ENCODE measurements at regions not wholly inside any gene's neighbourhood (a gene's known extent, or its start where the extent isn't known, plus 50 kb on each side); places are given as distances from the start of the nearest gene placed in this dataset.

- Histone ChIP-seq H3K9me3 (ENCODE audit: control insufficient read depth, insufficient read depth, low read depth, low read length) (no peaks in the 10 kb centered on the region), H3K27me3 (ENCODE audit: control insufficient read depth, insufficient read depth, low read length) (no peaks in the 10 kb centered on the region), H3K4me2 (ENCODE audit: extremely low read depth, insufficient read depth, low read length) (no peak overlapping the region), H3K4me1 (ENCODE audit: control insufficient read depth, extremely low read depth, insufficient read depth, low read length) (no peaks in the 10 kb centered on the region), H3K4me3 (replicated peaks in 1 of 4; ENCODE audit: control extremely low read depth in 1 of 4, insufficient read depth in 1 of 4, low read depth in 3 of 4, low read length in 4 of 4) (no peak overlapping the region), H3K36me3 (ENCODE audit: control insufficient read depth, insufficient read depth, low read length) (no peaks in the 10 kb centered on the region), H4K20me1 (ENCODE audit: control insufficient read depth, extremely low read depth, insufficient read depth, low read length) (no peaks in the 10 kb centered on the region), H3K27ac (ENCODE audit: insufficient read depth, low read length) (no peak overlapping the region), H3K9ac (ENCODE audit: insufficient read depth, low read length) (no peak overlapping the region), H3K79me2 (ENCODE audit: control insufficient read depth, insufficient read depth, low read length) (no peaks in the 10 kb centered on the region), H2AFZ (ENCODE audit: low read length) (no peak overlapping the region)
- peak; percentile 27 to 80 for DNase-seq (ENCODE audit: low read depth in 2 of 2)
- TF ChIP-seq EZH2 (IDR thresholded peaks at IDR 0.05; ENCODE audit: low read length, missing control alignments) = no peak
- TF ChIP-seq CTCF (conservative IDR thresholded peaks at IDR 0.05 in 1 of 2, IDR thresholded peaks at IDR 0.05 in 1 of 2; ENCODE audit: low read depth in 1 of 2, low read length in 2 of 2) = no peak
Measured at GRCh38 chr15:69760258-69760845, 307.7 kb downstream of the RPLP1 start.

- no peaks in the 10 kb centered on the region for H3K36me3 ChIP-seq (ENCODE audit: control insufficient read depth, insufficient read depth, low read length)
- no peaks in the 10 kb centered on the region for H3K79me2 ChIP-seq (ENCODE audit: control insufficient read depth, insufficient read depth, low read length)
- no peak overlapping the region for H3K27ac ChIP-seq (ENCODE audit: insufficient read depth, low read length)
- H2AFZ ChIP-seq (ENCODE audit: low read length) = no peak overlapping the region
- peak; percentile 97 to 99 for DNase-seq (ENCODE audit: low read depth in 2 of 2)
- no peaks in the 10 kb centered on the region for H3K4me1 ChIP-seq (ENCODE audit: control insufficient read depth, extremely low read depth, insufficient read depth, low read length)
- no peaks in the 10 kb centered on the region for H3K27me3 ChIP-seq (ENCODE audit: control insufficient read depth, insufficient read depth, low read length)
- no peak overlapping the region for H3K9ac ChIP-seq (ENCODE audit: insufficient read depth, low read length)
- TF ChIP-seq CTCF (conservative IDR thresholded peaks at IDR 0.05 in 1 of 2, IDR thresholded peaks at IDR 0.05 in 1 of 2; ENCODE audit: low read depth in 1 of 2, low read length in 2 of 2) (no peak), EZH2 (IDR thresholded peaks at IDR 0.05; ENCODE audit: low read length, missing control alignments) (no peak)
- no peak overlapping the region for H3K4me2 ChIP-seq (ENCODE audit: extremely low read depth, insufficient read depth, low read length)
- no peaks in the 10 kb centered on the region for H4K20me1 ChIP-seq (ENCODE audit: control insufficient read depth, extremely low read depth, insufficient read depth, low read length)
- no peak overlapping the region for H3K4me3 ChIP-seq (replicated peaks in 1 of 4; ENCODE audit: control extremely low read depth in 1 of 4, insufficient read depth in 1 of 4, low read depth in 3 of 4, low read length in 4 of 4)
- no peaks in the 10 kb centered on the region for H3K9me3 ChIP-seq (ENCODE audit: control insufficient read depth, insufficient read depth, low read depth, low read length)
Measured at GRCh38 chr15:69760890-69761568, 308.4 kb downstream of the RPLP1 start.

GRCh38 chr15:69762373-69763148 is 309.9 kb downstream of the RPLP1 start:
- Histone ChIP-seq H3K36me3 (ENCODE audit: control insufficient read depth, insufficient read depth, low read length) (no peaks in the 10 kb centered on the region), H4K20me1 (ENCODE audit: control insufficient read depth, extremely low read depth, insufficient read depth, low read length) (no peaks in the 10 kb centered on the region), H3K27me3 (ENCODE audit: control insufficient read depth, insufficient read depth, low read length) (peaks cover 2% of the 10 kb centered on the region), H3K27ac (ENCODE audit: insufficient read depth, low read length) (no peak overlapping the region), H3K9ac (ENCODE audit: insufficient read depth, low read length) (no peak overlapping the region), H3K4me3 (replicated peaks in 1 of 4; ENCODE audit: control extremely low read depth in 1 of 4, insufficient read depth in 1 of 4, low read depth in 3 of 4, low read length in 4 of 4) (no peak overlapping the region), H2AFZ (ENCODE audit: low read length) (no peak overlapping the region), H3K4me1 (ENCODE audit: control insufficient read depth, extremely low read depth, insufficient read depth, low read length) (no peaks in the 10 kb centered on the region), H3K9me3 (ENCODE audit: control insufficient read depth, insufficient read depth, low read depth, low read length) (no peaks in the 10 kb centered on the region), H3K4me2 (ENCODE audit: extremely low read depth, insufficient read depth, low read length) (no peak overlapping the region), H3K79me2 (ENCODE audit: control insufficient read depth, insufficient read depth, low read length) (no peaks in the 10 kb centered on the region)
- no peak for DNase-seq (ENCODE audit: low read depth in 2 of 2)
- TF ChIP-seq CTCF (conservative IDR thresholded peaks at IDR 0.05 in 1 of 2, IDR thresholded peaks at IDR 0.05 in 1 of 2; ENCODE audit: low read depth in 1 of 2, low read length in 2 of 2) (no peak), EZH2 (IDR thresholded peaks at IDR 0.05; ENCODE audit: low read length, missing control alignments) (no peak)
